ENCODE measurements at regions not wholly inside any gene's neighbourhood (a gene's known extent, or its start where the extent isn't known, plus 50 kb on each side); places are given as distances from the start of the nearest gene placed in this dataset.

GRCh38 chr2:240284503-240285259 lies 144.2 kb upstream of the OTOS start:
- intact Hi-C loops (cut with DNase I), result no loop called here
- Histone ChIP-seq H3K27ac (replicated peaks in 1 of 4) (no peak overlapping the region), H3K4me3 (no peak overlapping the region), H3K27me3 (peaks cover 0 to 14% (median 0%) of the 10 kb centered on the region in 4 donors), H3K4me1 (peaks cover 0 to 5% (median 0%) of the 10 kb centered on the region in 4 donors), H3K9me3 (no peaks in the 10 kb centered on the region), H3K36me3 (no peaks in the 10 kb centered on the region)
- DNase-seq (ENCODE audit: extremely low spot score), result peak; percentile 77
- 87% methylated on average over 12 of the region's 13 CpGs for WGBS
- TF ChIP-seq EP300 (IDR thresholded peaks at IDR 0.05) (no peak), CTCF (IDR thresholded peaks at IDR 0.05) (no peak)

- no peak for DNase-seq (ENCODE audit: extremely low spot score)
- 77% methylated on average over 4 of the region's 4 CpGs for WGBS
- no peak overlapping the region for H3K4me3 ChIP-seq
- TF ChIP-seq POLR2AphosphoS5 (IDR thresholded peaks at IDR 0.05) (no peak), EP300 (IDR thresholded peaks at IDR 0.05) (no peak), CTCF (IDR thresholded peaks at IDR 0.05) (no peak), POLR2A (IDR thresholded peaks at IDR 0.05; ENCODE audit: low read depth) (no peak)
- H3K4me1 ChIP-seq, result peaks cover 0 to 5% (median 0%) of the 10 kb centered on the region in 4 donors
- intact Hi-C loops (cut with DNase I), result no loop called here
- no peaks in the 10 kb centered on the region for H3K9me3 ChIP-seq
- peaks cover 0 to 14% (median 0%) of the 10 kb centered on the region in 4 donors for H3K27me3 ChIP-seq
- H3K36me3 ChIP-seq, result no peaks in the 10 kb centered on the region
- H3K27ac ChIP-seq (replicated peaks in 1 of 4), result no peak overlapping the region
These were observed 145.3 kb upstream of the OTOS start for GRCh38 chr2:240285725-240286124.

- peaks cover 0 to 5% (median 0%) of the 10 kb centered on the region in 4 donors for H3K4me1 ChIP-seq
- TF ChIP-seq EP300 (IDR thresholded peaks at IDR 0.05), result no peak
- TF ChIP-seq CTCF (IDR thresholded peaks at IDR 0.05), result no peak
- TF ChIP-seq POLR2A (IDR thresholded peaks at IDR 0.05; ENCODE audit: low read depth), result no peak
- no peak for TF ChIP-seq POLR2AphosphoS5 (IDR thresholded peaks at IDR 0.05)
- H3K27ac ChIP-seq (replicated peaks in 1 of 4), result no peak overlapping the region
- H3K4me3 ChIP-seq, result no peak overlapping the region
- H3K36me3 ChIP-seq, result no peaks in the 10 kb centered on the region
- WGBS, result 78% methylated on average over 6 of the region's 6 CpGs
- DNase-seq (ENCODE audit: extremely low spot score), result peak; percentile 89
- no peaks in the 10 kb centered on the region for H3K9me3 ChIP-seq
- peaks cover 0 to 14% (median 0%) of the 10 kb centered on the region in 4 donors for H3K27me3 ChIP-seq
- intact Hi-C loops (cut with DNase I), result no loop called here
These were observed 146.1 kb upstream of the OTOS start for GRCh38 chr2:240286596-240286995.

GRCh38 chr2:240287011-240287410 lies 146.6 kb upstream of the OTOS start:
- 82% methylated on average over 14 of the region's 14 CpGs for WGBS
- DNase-seq (ENCODE audit: extremely low spot score), result peak; percentile 64
- Histone ChIP-seq H3K4me1 (peaks cover 0 to 5% (median 0%) of the 10 kb centered on the region in 4 donors), H3K27ac (replicated peaks in 1 of 4) (no peak overlapping the region), H3K4me3 (no peak overlapping the region), H3K27me3 (peaks cover 0 to 14% (median 0%) of the 10 kb centered on the region in 4 donors), H3K9me3 (no peaks in the 10 kb centered on the region), H3K36me3 (no peaks in the 10 kb centered on the region)
- TF ChIP-seq POLR2AphosphoS5 (IDR thresholded peaks at IDR 0.05), result no peak
- TF ChIP-seq POLR2A (IDR thresholded peaks at IDR 0.05; ENCODE audit: low read depth), result no peak
- TF ChIP-seq CTCF (IDR thresholded peaks at IDR 0.05), result no peak
- TF ChIP-seq EP300 (IDR thresholded peaks at IDR 0.05), result no peak
- intact Hi-C loops (cut with DNase I), result no loop called here
